ENCODE measurements at regions not wholly inside any gene's neighbourhood (a gene's known extent, or its start where the extent isn't known, plus 50 kb on each side); places are given as distances from the start of the nearest gene placed in this dataset.

DNA sequence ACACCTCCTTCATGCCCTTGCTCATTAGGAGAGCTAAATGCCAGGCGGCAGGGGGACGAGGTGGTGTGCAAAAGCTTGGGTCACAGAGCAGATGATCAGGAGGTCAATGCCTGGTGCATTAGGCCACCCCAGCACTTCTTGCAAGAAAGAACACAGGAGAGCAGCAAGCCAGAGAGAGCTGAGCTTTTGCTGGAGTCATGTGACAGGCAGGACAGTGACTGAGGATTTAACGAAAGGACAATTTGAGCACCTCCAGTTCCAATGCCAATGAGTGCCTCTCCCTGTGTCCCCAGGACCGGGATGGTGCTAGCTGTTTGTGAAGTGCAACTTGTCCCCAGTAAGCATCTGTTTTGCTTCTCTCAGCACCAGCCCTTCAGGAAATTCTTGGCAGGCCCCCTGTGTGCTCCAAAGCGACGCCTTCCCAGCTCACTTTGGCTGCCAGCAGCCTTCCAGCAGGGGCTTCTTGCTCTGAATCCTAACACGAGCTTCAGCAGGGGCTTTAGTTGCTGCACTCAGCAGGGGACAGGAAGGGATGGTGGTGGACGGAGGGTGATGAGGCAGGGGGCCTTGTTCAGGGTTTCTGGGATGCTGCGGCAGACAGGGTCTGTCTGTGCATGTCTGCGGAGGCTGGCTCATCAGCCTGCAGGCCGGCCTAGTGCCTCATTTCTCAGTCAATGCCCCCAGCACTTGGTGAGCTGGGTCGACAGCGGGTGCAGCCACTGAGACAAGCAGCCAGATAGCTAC is 368.1 kb downstream of the RPS24 start:
- DNase-seq = peak in 1 of 2 donors; percentile 34

GRCh38 chr10:78402591-78402990 is 368.9 kb downstream of the RPS24 start:
- DNase-seq = no peak

DNA sequence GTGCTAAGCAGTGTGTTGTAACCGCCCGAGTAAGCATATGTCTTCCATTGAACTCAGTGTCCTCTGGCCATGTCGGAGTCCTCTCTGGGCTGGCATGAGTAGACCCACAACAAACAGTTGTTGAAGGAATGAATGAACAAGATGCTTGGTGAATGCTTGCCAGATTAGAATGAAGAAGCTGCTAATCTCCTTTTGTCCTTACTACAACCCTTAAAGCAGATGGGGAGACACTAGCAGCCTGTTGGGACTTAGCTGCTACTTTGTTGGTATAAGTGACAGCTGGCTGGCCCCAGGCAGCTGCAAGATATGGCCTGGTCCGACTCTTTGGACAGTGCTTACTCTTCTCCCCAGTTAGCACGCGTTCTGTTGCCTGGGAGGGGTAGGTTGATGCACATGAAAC is 370.1 kb downstream of the RPS24 start:
- DNase-seq = no peak

GRCh38 chr10:78404296-78404695 is 370.6 kb downstream of the RPS24 start:
- no peak for DNase-seq

DNA sequence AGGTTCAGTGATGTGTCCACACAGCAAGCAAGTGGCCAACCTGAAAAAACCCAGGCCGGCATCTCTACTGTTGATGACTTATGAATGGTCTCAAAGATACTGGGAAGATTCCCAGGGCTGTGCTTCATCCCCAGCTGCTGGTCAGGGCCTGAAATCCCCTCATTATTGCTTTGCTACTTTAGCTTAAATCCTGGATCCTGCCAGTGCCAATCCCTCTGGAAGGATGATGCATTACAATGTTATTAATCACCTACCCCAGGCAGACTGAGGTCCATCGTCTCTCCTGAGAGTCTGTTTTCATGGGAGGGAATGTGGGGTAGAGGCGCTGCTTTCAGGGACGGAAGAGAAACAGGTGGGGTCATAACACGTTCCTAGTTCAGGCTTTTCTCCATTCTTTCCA is 371.6 kb downstream of the RPS24 start:
- no peak for DNase-seq

DNA sequence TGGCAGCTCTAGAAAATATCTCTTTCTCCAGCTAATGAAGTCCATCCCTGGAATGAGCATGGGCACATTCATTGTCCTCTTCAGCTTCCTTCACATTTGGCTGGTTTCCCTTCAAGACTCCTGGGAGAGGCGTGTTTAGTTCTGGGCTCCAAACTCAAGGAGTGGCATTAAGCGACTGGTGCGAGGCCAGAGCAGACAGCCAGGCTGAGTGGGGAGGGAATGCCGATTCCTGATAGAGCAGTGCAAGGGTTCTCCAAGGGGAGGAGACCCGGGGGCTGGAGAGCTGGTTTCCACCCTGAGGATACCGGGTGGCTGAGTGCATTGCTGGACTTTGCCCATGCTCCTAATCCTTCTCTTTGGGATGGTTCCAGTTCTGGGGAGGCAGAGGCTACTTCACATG is 372.1 kb downstream of the RPS24 start:
- no peak for DNase-seq

- no peak for DNase-seq
These were observed 373.0 kb downstream of the RPS24 start for GRCh38 chr10:78406648-78407008.

DNA sequence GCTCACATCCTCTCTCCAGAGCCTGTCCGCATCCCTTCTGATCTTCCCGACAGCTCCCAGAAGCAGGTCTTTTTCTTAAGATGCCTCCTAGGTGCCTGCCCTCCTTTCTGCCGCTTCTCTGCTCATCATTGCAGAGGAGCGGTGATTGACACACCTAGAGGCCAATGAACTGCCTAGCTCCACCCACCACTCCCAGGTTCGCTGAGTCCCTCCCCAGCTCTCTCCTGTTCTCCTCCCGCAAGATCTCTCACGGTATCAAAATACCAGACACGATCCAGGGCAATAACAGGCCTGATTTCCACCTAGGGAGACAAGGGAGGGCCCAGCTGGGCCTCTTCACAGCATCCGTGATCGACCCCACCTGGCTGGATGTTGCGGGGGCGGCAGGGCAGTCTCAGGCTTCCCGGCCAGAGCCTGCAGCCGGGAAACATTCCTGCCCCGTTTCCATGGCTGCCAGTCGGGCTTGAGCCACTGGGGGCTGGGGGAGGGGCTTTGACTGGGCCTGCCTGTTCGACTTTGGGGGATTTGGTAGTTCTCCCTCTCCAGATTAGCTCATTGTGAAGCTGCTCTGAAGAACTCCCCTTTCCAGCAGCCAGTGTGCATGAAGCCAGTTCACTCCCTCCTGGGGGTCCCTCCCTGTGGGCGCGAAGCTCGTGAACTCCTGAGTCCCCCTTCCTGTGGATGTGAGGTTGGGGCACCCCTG is 373.5 kb downstream of the RPS24 start:
- peak; percentile 56 to 65 for DNase-seq

- no peak for DNase-seq
These were observed 374.3 kb downstream of the RPS24 start for GRCh38 chr10:78407966-78408365.

- DNase-seq = peak in 1 of 2 donors; percentile 56
These were observed 375.2 kb downstream of the RPS24 start for GRCh38 chr10:78408671-78409472.

- DNase-seq = no peak
These were observed 376.6 kb downstream of the RPS24 start for GRCh38 chr10:78410046-78410965.

DNA sequence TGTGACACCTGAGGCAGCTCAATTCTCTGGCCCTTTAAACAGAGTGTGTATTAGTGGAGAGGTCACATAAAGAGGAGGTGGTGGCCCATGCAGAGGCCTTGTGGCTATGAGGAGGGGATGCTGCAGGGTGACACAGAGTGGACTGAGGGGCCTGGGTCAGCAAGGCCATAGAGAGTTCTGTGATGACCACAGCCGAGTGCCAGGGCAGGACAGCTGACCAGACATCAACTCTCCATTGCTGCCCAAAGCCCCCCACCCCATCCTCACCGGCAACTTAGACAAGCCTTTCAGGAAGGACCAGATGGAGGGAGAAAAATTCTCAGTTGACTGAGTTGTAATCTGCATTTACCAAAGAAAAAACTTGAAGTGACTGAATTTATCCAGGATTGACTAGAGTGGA is 378.1 kb downstream of the RPS24 start:
- no peak for DNase-seq

- no peak for DNase-seq
These were observed 378.9 kb downstream of the RPS24 start for GRCh38 chr10:78412605-78413004.

DNA sequence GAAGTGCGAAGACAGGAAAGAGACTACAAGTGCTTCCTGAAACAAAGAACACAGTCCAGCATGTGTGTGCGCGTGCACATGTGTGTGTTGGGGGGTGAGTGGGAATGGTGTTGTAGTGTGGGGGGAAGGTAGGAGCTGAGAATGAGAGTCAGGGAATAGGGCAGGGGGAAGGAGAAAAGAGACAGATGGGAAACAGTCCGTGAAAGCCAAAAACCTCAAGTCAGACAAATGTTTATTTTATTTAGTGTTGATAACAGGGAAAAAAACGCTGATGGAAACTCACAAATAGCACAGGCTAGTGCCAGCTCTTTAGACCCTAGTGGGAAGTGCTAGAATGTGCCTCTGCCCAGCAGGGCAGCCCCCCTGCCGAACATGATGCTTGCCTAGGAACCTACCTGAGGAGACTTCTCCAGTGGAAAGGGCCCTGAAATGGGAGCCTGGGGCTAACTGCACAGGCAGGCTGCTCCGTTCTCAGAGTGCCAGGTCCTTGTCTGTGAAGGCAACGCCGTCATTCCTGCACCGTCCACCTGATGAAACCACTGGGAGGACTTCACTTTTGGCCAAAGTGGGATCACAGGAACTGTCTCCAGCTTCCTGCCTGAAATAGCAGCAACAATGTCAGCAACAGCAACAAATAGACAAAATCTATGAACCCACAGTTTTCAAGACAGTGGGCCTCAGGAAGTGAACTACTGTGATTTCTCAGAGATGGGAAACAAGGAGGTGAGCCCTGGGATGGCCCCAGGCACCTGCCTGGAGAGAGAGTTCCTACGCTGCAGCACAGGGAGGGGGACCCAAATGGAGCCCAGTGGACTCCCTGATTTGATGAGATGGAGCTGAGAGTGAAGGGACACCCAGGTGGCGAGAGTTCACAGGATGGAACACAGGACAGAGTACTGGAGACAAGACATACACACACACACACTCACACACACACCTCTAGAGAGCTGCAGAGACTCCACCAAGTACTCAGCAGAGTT is 379.7 kb downstream of the RPS24 start:
- no peak for DNase-seq

DNA sequence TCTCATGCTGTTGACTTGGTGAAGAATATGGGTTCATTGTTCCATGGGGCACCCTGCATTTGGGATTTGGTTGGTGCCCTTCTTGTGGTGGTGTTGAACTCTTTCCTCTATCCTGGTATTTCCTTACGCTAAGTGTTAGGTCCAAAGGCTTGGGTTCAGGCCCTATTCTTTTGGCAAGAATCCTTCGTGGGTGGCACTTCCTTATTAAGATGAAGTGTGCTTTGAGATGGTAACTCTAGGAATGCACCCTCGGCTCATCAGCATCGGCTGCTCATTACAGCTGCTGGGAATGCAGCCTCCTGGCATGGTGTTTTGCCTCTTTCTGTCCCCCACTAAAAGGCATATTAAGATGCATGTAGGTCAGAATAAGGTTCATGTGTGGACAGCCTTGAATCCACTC is 380.7 kb downstream of the RPS24 start:
- DNase-seq = no peak

DNA sequence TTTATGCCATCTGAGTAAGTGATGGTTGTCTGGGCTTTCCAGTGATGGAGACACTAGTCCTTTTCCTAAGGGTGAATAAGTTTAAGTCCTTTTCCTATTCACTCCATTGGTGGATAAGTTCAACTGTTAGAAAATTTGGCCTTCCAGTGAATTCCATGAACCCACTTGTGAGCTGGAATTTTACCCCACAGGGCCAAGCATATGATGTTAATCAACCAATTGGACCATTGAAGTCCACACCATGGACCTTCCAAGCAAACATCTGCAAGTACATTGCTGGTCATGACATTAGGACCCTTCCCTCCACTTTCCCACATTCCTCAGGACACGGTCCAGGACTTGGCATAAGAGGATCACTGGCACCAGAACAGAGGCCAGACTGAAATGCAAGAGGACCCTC is 381.4 kb downstream of the RPS24 start:
- no peak for DNase-seq

- DNase-seq = no peak
These were observed 382.7 kb downstream of the RPS24 start for GRCh38 chr10:78416031-78417011.

DNA sequence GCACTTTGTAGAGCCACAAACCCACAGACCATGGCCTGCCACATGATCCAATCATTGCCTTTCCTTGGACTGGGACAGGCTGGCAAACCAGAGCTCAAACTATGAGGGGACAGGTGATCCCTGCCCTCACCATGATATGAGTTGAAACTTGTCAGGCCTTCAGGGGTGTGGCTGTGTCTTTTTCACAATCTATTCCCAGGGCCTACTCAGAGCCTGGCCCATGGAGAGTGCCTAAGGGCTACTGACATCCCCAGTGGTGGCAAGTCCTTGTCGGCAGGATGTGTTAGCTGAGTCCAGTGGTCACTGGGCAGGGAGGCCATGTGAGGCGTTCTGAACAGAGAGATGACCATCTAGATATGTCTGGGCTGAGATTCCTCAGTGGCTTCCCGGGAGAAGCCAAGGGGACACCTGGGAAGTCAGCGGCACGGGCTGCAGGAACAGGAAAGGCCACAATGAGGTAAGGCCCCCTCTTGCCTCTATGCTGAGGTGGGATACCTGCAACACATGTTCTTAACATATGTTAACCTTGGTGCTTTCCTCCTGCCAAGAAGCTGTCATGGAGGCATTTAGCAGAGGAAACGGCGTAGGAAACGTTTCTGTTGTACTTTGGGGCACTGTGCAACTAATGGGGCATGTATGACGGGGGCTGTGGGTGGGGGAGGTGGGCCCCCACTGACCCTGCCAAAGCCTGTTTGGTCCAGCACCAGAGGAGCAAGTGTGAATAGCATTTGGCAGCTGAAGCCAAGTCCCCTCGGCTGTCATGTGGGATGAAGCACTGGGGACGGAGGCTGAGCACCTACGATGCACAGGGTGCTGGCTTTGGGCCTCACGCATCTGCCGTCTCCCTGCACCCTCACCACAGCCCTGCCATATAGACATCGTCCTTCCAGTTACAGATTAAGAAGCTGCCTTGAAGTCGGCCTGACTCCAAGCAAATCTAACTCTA is 384.0 kb downstream of the RPS24 start:
- DNase-seq = no peak
